HEK293 (cell line): ENCODE measurements at regions not wholly inside any gene's neighbourhood (a gene's known extent, or its start where the extent isn't known, plus 50 kb on each side); places are given as distances from the start of the nearest gene placed in this dataset.
A peak's percentile ranks its signal among the peaks of the same experiment; 100 is the strongest.

Experiments
- CTCF ChIA-PET: fragments of 350-600 bp; formaldehyde crosslinking; extraction: SDS; loops from one replicate; lab custom pipeline; 2021; ENCODE audit warnings: antibody characterized with exemption; lab: Yijun Ruan, JAX
- POLR2A ChIA-PET: fragments of 300-600 bp; formaldehyde crosslinking; extraction: SDS; loops from one replicate; lab custom pipeline; 2020; ENCODE audit warnings: antibody characterized with exemption, inconsistent platforms; lab: Yijun Ruan, JAX
- H3K27ac ChIP-seq: fragments of 200-500 bp; sonication (Bioruptor generic); 2 replicates; pipeline ENCODE4 v1.5.1; 2014; ENCODE audit warnings: low read depth, low read length, control low read depth, inconsistent platforms; ENCODE audit errors: extremely low read depth
- H3K36me3 ChIP-seq, 2 experiments: fragments of 200-500 bp in 1 of 2; sonication (Bioruptor generic) in 1 of 2; 1 replicate in 1 of 2; 2 replicates in 1 of 2; pipeline ENCODE4 v1.5.1; 2014 to 2017; ENCODE audit warnings: inconsistent platforms in 2 of 2, low read length in 2 of 2; ENCODE audit not compliant: control insufficient read depth in 2 of 2, insufficient read depth in 1 of 2
- H3K4me1 ChIP-seq: fragments of 200-500 bp; sonication (Bioruptor generic); 2 replicates; pipeline ENCODE4 v1.5.1; 2014; ENCODE audit warnings: mild to moderate bottlenecking, low read length, inconsistent platforms; ENCODE audit not compliant: control insufficient read depth, insufficient read depth
- H3K4me3 ChIP-seq: 2 replicates; pipeline ENCODE4 v1.5.1; 2011; ENCODE audit warnings: low read depth, mild to moderate bottlenecking, control low read depth, low read length, moderate library complexity
- H3K9me3 ChIP-seq: fragments of 200-500 bp; sonication (Bioruptor generic); 2 replicates; pipeline ENCODE4 v1.5.1; 2014; ENCODE audit warnings: low read depth, low read length, inconsistent platforms; ENCODE audit not compliant: control insufficient read depth, insufficient read depth
- HOXD13 ChIP-seq: sonication (generic); formaldehyde crosslinking; IDR thresholded peaks from 2 replicates; pipeline ENCODE4 v1.8.0; 2022; ENCODE audit warnings: missing genetic modification reagents, borderline replicate concordance
- MZF1 ChIP-seq: fragments of 450-650 bp; formaldehyde crosslinking; IDR thresholded peaks from 2 replicates; pipeline ENCODE4 v1.5.1; 2017; ENCODE audit warnings: missing biosample characterization, missing genetic modification characterization, borderline replicate concordance
- SETDB1 ChIP-seq: IDR thresholded peaks from one replicate; pipeline ENCODE4 v1.6.1; 2017; ENCODE audit warnings: mild to moderate bottlenecking, low read length, moderate library complexity, mixed read lengths; ENCODE audit not compliant: insufficient read length
- SP7 ChIP-seq: fragments of 450-650 bp; formaldehyde crosslinking; IDR thresholded peaks from 2 replicates; pipeline ENCODE4 v1.5.1; 2016; ENCODE audit warnings: missing biosample characterization, missing genetic modification characterization
- TRIM28 ChIP-seq: IDR thresholded peaks from 2 replicates; pipeline ENCODE4 v1.6.1; 2011; ENCODE audit warnings: low read length, control low read depth, borderline replicate concordance
- ZBTB21 ChIP-seq: fragments of 450-650 bp; formaldehyde crosslinking; IDR thresholded peaks from 2 replicates; pipeline ENCODE4 v1.5.1; 2017; ENCODE audit warnings: missing biosample characterization, missing genetic modification characterization
- ZFP37 ChIP-seq: fragments of 450-650 bp; formaldehyde crosslinking; IDR thresholded peaks from 2 replicates; pipeline ENCODE4 v1.5.1; 2016; ENCODE audit warnings: missing biosample characterization, missing genetic modification characterization
- ZFP69B ChIP-seq: fragments of 450-650 bp; formaldehyde crosslinking; IDR thresholded peaks from 2 replicates; pipeline ENCODE4 v1.5.1; 2016; ENCODE audit warnings: missing biosample characterization, missing genetic modification characterization
- ZNF121 ChIP-seq: fragments of 450-650 bp; formaldehyde crosslinking; IDR thresholded peaks from 2 replicates; pipeline ENCODE4 v1.5.1; 2016; ENCODE audit warnings: missing biosample characterization, missing genetic modification characterization
- ZNF221 ChIP-seq: fragments of 450-650 bp; formaldehyde crosslinking; IDR thresholded peaks from 2 replicates; pipeline ENCODE4 v1.5.1; 2017; ENCODE audit warnings: missing biosample characterization, missing genetic modification characterization, borderline replicate concordance
- ZNF341 ChIP-seq: fragments of 450-650 bp; formaldehyde crosslinking; IDR thresholded peaks from 2 replicates; pipeline ENCODE4; 2016; ENCODE audit warnings: low read depth, missing biosample characterization, missing genetic modification characterization
- ZNF416 ChIP-seq: fragments of 450-650 bp; formaldehyde crosslinking; IDR thresholded peaks from 2 replicates; pipeline ENCODE4 v1.5.1; 2016; ENCODE audit warnings: missing biosample characterization, missing genetic modification characterization
- ZNF596 ChIP-seq: fragments of 450-650 bp; IDR thresholded peaks from 2 replicates; pipeline ENCODE4 v1.5.0; 2018; ENCODE audit warnings: missing biosample characterization, mild to moderate bottlenecking, missing genetic modification characterization, moderate library complexity
- ZNF658 ChIP-seq: fragments of 450-650 bp; formaldehyde crosslinking; IDR thresholded peaks from 2 replicates; pipeline ENCODE4; 2016; ENCODE audit warnings: missing biosample characterization, missing genetic modification characterization
- ZNF670 ChIP-seq: fragments of 450-650 bp; formaldehyde crosslinking; IDR thresholded peaks from 2 replicates; pipeline ENCODE4 v1.5.1; 2016; ENCODE audit warnings: missing biosample characterization, missing genetic modification characterization, low read depth
- ZNF747 ChIP-seq: fragments of 450-650 bp; formaldehyde crosslinking; IDR thresholded peaks from 2 replicates; pipeline ENCODE4 v1.5.1; 2016; ENCODE audit warnings: missing biosample characterization, missing genetic modification characterization
- TF ChIP-seq, protein P1 (sequence below): fragments of 450-650 bp; formaldehyde crosslinking; conservative IDR thresholded peaks from 2 replicates; pipeline ENCODE4 v1.5.1; 2016; ENCODE audit warnings: low read depth, missing biosample characterization, missing genetic modification characterization
- TF ChIP-seq, protein P2 (sequence below): fragments of 450-650 bp; formaldehyde crosslinking; IDR thresholded peaks from 2 replicates; pipeline ENCODE4 v1.5.1; 2016; ENCODE audit warnings: missing biosample characterization, missing genetic modification characterization
- TF ChIP-seq, protein P3 (sequence below): fragments of 450-650 bp; formaldehyde crosslinking; IDR thresholded peaks from 2 replicates; pipeline ENCODE4 v1.5.1; 2016; ENCODE audit warnings: missing biosample characterization, missing genetic modification characterization

DNA sequence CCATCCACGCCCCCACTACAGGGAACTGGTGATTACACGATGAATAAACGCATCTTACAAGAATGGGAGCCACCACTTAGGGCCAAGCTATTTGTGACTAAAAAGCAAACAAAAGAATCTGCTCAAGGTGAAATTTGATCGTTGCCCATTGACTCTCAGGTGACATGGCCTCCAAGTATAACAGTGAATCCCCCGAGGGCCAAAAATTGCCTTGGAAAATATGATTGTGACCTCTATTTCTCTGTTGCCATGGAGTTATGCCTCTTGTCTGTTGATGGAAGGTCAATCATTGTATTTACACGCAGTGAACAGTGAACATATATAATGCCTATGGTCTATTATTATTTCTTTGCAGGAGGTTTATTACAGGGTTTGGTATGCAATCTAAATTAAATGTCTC lies 282.3 kb downstream of the KLF6 start (continued):
- TF ChIP-seq SP7 (tag by site-specific recombination) = peak; percentile 14; the same call in 1 of the 2 replicates

DNA sequence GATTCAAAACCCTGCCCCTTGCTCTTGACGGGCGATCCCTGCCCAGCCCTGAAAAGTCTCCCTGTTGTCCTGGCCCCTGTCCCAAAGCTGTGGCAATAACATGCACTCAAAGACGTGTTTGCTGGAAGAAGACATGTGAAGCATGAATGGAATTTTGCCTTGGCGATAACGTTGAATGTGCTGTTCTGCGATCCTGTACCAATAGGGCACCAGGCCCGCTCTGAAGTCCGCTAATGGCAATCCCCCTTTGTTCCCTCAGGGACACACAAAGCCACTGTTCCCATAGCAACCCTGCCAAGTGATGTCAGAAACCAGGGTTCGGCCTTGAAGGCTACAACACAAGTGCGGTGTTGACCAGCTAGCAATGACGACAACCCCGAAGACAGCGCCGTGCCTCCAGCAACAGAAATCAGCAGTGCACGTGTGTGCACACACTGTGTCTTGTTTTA lies 284.6 kb downstream of the KLF6 start:
- Histone ChIP-seq H3K27ac (no peak overlapping the region), H3K4me3 (no peak overlapping the region), H3K4me1 (no peaks in the 10 kb centered on the region), H3K9me3 (no peaks in the 10 kb centered on the region), H3K36me3 (no peaks in the 10 kb centered on the region)
- TF ChIP-seq MZF1 (tag by site-specific recombination) = peak; percentile 45; the same call in 1 of the 2 replicates
- TF ChIP-seq, protein P1, sequence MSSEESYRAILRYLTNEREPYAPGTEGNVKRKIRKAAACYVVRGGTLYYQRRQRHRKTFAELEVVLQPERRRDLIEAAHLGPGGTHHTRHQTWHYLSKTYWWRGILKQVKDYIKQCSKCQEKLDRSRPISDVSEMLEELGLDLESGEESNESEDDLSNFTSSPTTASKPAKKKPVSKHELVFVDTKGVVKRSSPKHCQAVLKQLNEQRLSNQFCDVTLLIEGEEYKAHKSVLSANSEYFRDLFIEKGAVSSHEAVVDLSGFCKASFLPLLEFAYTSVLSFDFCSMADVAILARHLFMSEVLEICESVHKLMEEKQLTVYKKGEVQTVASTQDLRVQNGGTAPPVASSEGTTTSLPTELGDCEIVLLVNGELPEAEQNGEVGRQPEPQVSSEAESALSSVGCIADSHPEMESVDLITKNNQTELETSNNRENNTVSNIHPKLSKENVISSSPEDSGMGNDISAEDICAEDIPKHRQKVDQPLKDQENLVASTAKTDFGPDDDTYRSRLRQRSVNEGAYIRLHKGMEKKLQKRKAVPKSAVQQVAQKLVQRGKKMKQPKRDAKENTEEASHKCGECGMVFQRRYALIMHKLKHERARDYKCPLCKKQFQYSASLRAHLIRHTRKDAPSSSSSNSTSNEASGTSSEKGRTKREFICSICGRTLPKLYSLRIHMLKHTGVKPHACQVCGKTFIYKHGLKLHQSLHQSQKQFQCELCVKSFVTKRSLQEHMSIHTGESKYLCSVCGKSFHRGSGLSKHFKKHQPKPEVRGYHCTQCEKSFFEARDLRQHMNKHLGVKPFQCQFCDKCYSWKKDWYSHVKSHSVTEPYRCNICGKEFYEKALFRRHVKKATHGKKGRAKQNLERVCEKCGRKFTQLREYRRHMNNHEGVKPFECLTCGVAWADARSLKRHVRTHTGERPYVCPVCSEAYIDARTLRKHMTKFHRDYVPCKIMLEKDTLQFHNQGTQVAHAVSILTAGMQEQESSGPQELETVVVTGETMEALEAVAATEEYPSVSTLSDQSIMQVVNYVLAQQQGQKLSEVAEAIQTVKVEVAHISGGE (tag by site-specific recombination) = no peak
- CTCF ChIA-PET = interaction anchor here (1.1 kb wide), 1 partner anchor 34 kb away, joined by 3 read pairs; no protein-coding TSS in a partner anchor
- POLR2A ChIA-PET = no interaction called here

DNA sequence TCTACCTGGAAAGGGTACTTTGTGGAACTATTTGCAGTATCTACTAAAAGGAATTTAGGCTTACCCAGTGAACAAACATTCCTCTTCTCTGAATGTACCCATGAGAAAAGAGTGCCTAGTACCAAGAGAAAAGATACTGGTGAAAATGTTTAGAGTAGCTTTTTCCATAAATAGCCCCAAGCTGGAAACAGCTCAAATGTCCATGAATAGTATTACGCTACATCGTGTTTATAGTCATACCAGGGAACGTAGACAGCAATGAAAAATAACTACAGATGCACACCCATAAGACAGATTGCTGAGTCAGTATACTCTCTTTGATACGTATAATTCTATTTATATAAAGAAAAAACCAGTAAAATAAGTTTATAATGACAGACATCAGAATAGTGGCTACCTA lies 285.9 kb downstream of the KLF6 start:
- Histone ChIP-seq H3K9me3 (no peaks in the 10 kb centered on the region), H3K36me3 (no peaks in the 10 kb centered on the region), H3K4me1 (no peaks in the 10 kb centered on the region), H3K27ac (no peak overlapping the region), H3K4me3 (no peak overlapping the region)
- no peak for TF ChIP-seq ZNF658 (tag by site-specific recombination)
- no peak for TF ChIP-seq ZNF416
- no peak for TF ChIP-seq ZNF747 (tag by site-specific recombination)
- TF ChIP-seq, protein P2, sequence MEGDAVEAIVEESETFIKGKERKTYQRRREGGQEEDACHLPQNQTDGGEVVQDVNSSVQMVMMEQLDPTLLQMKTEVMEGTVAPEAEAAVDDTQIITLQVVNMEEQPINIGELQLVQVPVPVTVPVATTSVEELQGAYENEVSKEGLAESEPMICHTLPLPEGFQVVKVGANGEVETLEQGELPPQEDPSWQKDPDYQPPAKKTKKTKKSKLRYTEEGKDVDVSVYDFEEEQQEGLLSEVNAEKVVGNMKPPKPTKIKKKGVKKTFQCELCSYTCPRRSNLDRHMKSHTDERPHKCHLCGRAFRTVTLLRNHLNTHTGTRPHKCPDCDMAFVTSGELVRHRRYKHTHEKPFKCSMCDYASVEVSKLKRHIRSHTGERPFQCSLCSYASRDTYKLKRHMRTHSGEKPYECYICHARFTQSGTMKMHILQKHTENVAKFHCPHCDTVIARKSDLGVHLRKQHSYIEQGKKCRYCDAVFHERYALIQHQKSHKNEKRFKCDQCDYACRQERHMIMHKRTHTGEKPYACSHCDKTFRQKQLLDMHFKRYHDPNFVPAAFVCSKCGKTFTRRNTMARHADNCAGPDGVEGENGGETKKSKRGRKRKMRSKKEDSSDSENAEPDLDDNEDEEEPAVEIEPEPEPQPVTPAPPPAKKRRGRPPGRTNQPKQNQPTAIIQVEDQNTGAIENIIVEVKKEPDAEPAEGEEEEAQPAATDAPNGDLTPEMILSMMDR (tag by site-specific recombination) = no peak
- no peak for TF ChIP-seq ZBTB21 (tag by site-specific recombination)
- no peak for TF ChIP-seq ZNF121 (tag by site-specific recombination)
- TF ChIP-seq, protein P3, sequence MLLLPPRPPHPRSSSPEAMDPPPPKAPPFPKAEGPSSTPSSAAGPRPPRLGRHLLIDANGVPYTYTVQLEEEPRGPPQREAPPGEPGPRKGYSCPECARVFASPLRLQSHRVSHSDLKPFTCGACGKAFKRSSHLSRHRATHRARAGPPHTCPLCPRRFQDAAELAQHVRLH (tag by site-specific recombination) = no peak
- TF ChIP-seq ZNF221 = no peak
- TF ChIP-seq ZNF596 = no peak
- TF ChIP-seq HOXD13 = no peak
- no peak for TF ChIP-seq ZFP37 (tag by site-specific recombination)
- TF ChIP-seq SETDB1 = no peak
- no peak for TF ChIP-seq ZNF341
- TF ChIP-seq TRIM28 = no peak
- TF ChIP-seq ZNF670 (tag by site-specific recombination) = no peak
- TF ChIP-seq ZFP69B (tag by site-specific recombination) = no peak
- ChIA-PET POLR2A (no interaction called here), CTCF (no interaction called here)
